ENCODE measurements at regions not wholly inside any gene's neighbourhood (a gene's known extent, or its start where the extent isn't known, plus 50 kb on each side); places are given as distances from the start of the nearest gene placed in this dataset.

- DNase-seq, result no peak
Measured at GRCh38 chr13:58843071-58843470, 1211.5 kb downstream of the PCDH17 start.

GRCh38 chr13:58843567-58843966, 1212.0 kb downstream of the PCDH17 start:
- no peak for DNase-seq

- no peak for DNase-seq
Measured at GRCh38 chr13:58850161-58850560, 1218.6 kb downstream of the PCDH17 start.

GRCh38 chr13:58852076-58852475, 1220.5 kb downstream of the PCDH17 start:
- no peak for DNase-seq

GRCh38 chr13:58855283-58855682, 1223.7 kb downstream of the PCDH17 start:
- no peak for DNase-seq

GRCh38 chr13:58858870-58859371, 1227.4 kb downstream of the PCDH17 start:
- DNase-seq, result no peak

- DNase-seq, result no peak
Measured at GRCh38 chr13:58865286-58865685, 1233.7 kb downstream of the PCDH17 start.

GRCh38 chr13:58869566-58869965, 1238.0 kb downstream of the PCDH17 start:
- DNase-seq, result no peak

GRCh38 chr13:58876473-58876872, 1244.9 kb downstream of the PCDH17 start:
- no peak for DNase-seq

- DNase-seq, result no peak
Measured at GRCh38 chr13:58879114-58879513, 1247.6 kb downstream of the PCDH17 start.

- DNase-seq, result no peak
Measured at GRCh38 chr13:58882516-58882915, 1251.0 kb downstream of the PCDH17 start.

- no peak for DNase-seq
Measured at GRCh38 chr13:58883405-58883804, 1251.9 kb downstream of the PCDH17 start.

- DNase-seq, result no peak
Measured at GRCh38 chr13:58884353-58885209, 1253.0 kb downstream of the PCDH17 start.

- DNase-seq, result no peak
Measured at GRCh38 chr13:58889474-58889873, 1257.9 kb downstream of the PCDH17 start.

GRCh38 chr13:58893396-58893795, 1261.9 kb downstream of the PCDH17 start:
- DNase-seq, result no peak

- no peak for DNase-seq
Measured at GRCh38 chr13:58906329-58907007, 1257.3 kb downstream of the DIAPH3 start.

GRCh38 chr13:58907347-58907746, 1256.4 kb downstream of the DIAPH3 start:
- DNase-seq, result no peak

GRCh38 chr13:58908019-58908679, 1255.6 kb downstream of the DIAPH3 start:
- DNase-seq, result no peak

- DNase-seq, result no peak
Measured at GRCh38 chr13:58919551-58919950, 1244.2 kb downstream of the DIAPH3 start.

GRCh38 chr13:58921129-58921528, 1242.6 kb downstream of the DIAPH3 start:
- no peak for DNase-seq

GRCh38 chr13:58926858-58927257, 1236.9 kb downstream of the DIAPH3 start:
- DNase-seq, result no peak

- no peak for DNase-seq
Measured at GRCh38 chr13:58933475-58933874, 1230.3 kb downstream of the DIAPH3 start.

GRCh38 chr13:58935689-58936088, 1228.0 kb downstream of the DIAPH3 start:
- no peak for DNase-seq

GRCh38 chr13:58946274-58946673, 1217.5 kb downstream of the DIAPH3 start:
- DNase-seq, result no peak

All from NCI-H187 (cell line).